Endothelial cell of umbilical vein (primary cell): ENCODE measurements at regions not wholly inside any gene's neighbourhood (a gene's known extent, or its start where the extent isn't known, plus 50 kb on each side); places are given as distances from the start of the nearest gene placed in this dataset.

Experiments used
- BruUV-seq: library from RNA; stranded (reverse); fragments of 400-500 nt; replicated peaks from 2 replicates; lab custom pipeline; 2021; lab: Mats Ljungman, UMichigan
- CTCF ChIA-PET: fragments of 300-600, 350-600 bp; sonication (Branson Sonifier 250); formaldehyde crosslinking; loops from one replicate; lab custom pipeline; 2021; ENCODE audit warnings: antibody characterized with exemption, inconsistent platforms; lab: Charles Lee
- POLR2A ChIA-PET: fragments of 300-600, 350-600 bp; sonication (Branson Sonifier 250); formaldehyde crosslinking; loops from one replicate; lab custom pipeline; 2021; ENCODE audit warnings: antibody characterized with exemption, inconsistent platforms; lab: Charles Lee
- DNase-seq: peaks from one replicate; pipeline ENCODE4 v3.0.0-alpha.2; 2011; ENCODE audit warnings: low read depth, low spot score
- FAIRE-seq: peaks from 2 replicates; lab custom pipeline; 2011; peaks lifted over from hg19 to GRCh38; lab: Jason Lieb, UNC
- H2AFZ ChIP-seq: 2 replicates; pipeline ENCODE4 v1.6.0; 2012; ENCODE audit warnings: low read depth, low read length, control low read depth, inconsistent platforms
- H3K27ac ChIP-seq: 2 replicates; pipeline ENCODE4 v1.5.1; 2011; ENCODE audit warnings: low read depth, mild to moderate bottlenecking, control low read depth, low read length, moderate library complexity; ENCODE audit not compliant: insufficient read depth
- H3K27me3 ChIP-seq, 2 experiments: 2 replicates each; pipeline versions ENCODE4 v1.6.0 to v1.6.1; 2011; ENCODE audit warnings: low read length in 2 of 2, mixed read lengths in 1 of 2; ENCODE audit not compliant: control insufficient read depth in 2 of 2, insufficient read depth in 2 of 2
- H3K36me3 ChIP-seq, 2 experiments: 2 replicates in 1 of 2; 3 replicates in 1 of 2; pipeline ENCODE4 v1.5.1; 2011; ENCODE audit warnings: low read length in 2 of 2, mild to moderate bottlenecking in 1 of 2, moderate library complexity in 1 of 2; ENCODE audit not compliant: control insufficient read depth in 2 of 2, insufficient read depth in 2 of 2; ENCODE audit errors: extremely low read depth in 1 of 2
- H3K4me1 ChIP-seq: 3 replicates; pipeline ENCODE4 v1.5.1; 2011; ENCODE audit warnings: mild to moderate bottlenecking, low read length; ENCODE audit not compliant: control insufficient read depth, insufficient read depth; ENCODE audit errors: extremely low read depth
- H3K4me2 ChIP-seq: 2 replicates; pipeline ENCODE4 v1.6.1; 2011; ENCODE audit warnings: low read length, control low read depth, mixed read lengths; ENCODE audit not compliant: insufficient read depth
- H3K4me3 ChIP-seq, 3 experiments: fragments of 200-600 bp in 1 of 3; sonication (generic), shearing (Covaris generic) in 1 of 3; replicated peaks in 1 of 3; 2 replicates each; pipeline ENCODE4 v1.5.1; 2011 to 2016; ENCODE audit warnings: control low read depth in 3 of 3, low read length in 3 of 3, mild to moderate bottlenecking in 2 of 3, inconsistent platforms in 1 of 3, low read depth in 1 of 3, moderate library complexity in 1 of 3; ENCODE audit not compliant: insufficient read depth in 1 of 3
- H3K79me2 ChIP-seq: 2 replicates; pipeline ENCODE4 v1.6.0; 2012; ENCODE audit warnings: low read length, inconsistent platforms; ENCODE audit not compliant: control insufficient read depth, insufficient read depth
- H3K9ac ChIP-seq: replicated peaks from 2 replicates; pipeline ENCODE3; 2011; ENCODE audit warnings: low read length, control low read depth; ENCODE audit not compliant: insufficient read depth; ENCODE audit errors: extremely low read depth
- H3K9me1 ChIP-seq: replicated peaks from 3 replicates; pipeline ENCODE4 v1.6.0; 2011; ENCODE audit warnings: mild to moderate bottlenecking, low read length; ENCODE audit not compliant: control insufficient read depth, insufficient read depth; ENCODE audit errors: extremely low read depth
- H3K9me3 ChIP-seq: replicated peaks from 2 replicates; pipeline ENCODE4 v1.5.1; 2012; ENCODE audit warnings: low read length, inconsistent platforms; ENCODE audit not compliant: control insufficient read depth, insufficient read depth
- H4K20me1 ChIP-seq: replicated peaks from 2 replicates; pipeline ENCODE3; 2011; ENCODE audit warnings: mild to moderate bottlenecking, low read length; ENCODE audit not compliant: control insufficient read depth, insufficient read depth; ENCODE audit errors: extremely low read depth
- EZH2 ChIP-seq: IDR thresholded peaks from 2 replicates; pipeline ENCODE4 v1.6.1; 2012; ENCODE audit warnings: borderline replicate concordance, low read depth, mild to moderate bottlenecking, moderate library complexity, low read length, inconsistent platforms; ENCODE audit not compliant: severe bottlenecking
- FOS ChIP-seq: IDR thresholded peaks from 2 replicates; pipeline ENCODE4 v1.6.1; 2011; ENCODE audit warnings: mild to moderate bottlenecking, low read length, moderate library complexity, borderline replicate concordance; ENCODE audit not compliant: insufficient read depth
- GATA2 ChIP-seq: IDR thresholded peaks from 2 replicates; pipeline ENCODE4 v1.7.0; 2011; ENCODE audit warnings: low read depth, mild to moderate bottlenecking, moderate library complexity, mixed read lengths, low read length; ENCODE audit not compliant: insufficient read length, insufficient read depth
- JUN ChIP-seq: IDR thresholded peaks from 2 replicates; pipeline ENCODE4 v1.6.1; 2011; ENCODE audit warnings: borderline replicate concordance, low read depth; ENCODE audit not compliant: insufficient read length, insufficient read depth
- MYC ChIP-seq: IDR thresholded peaks from one replicate; pipeline ENCODE4 v1.6.1; 2011; ENCODE audit warnings: mild to moderate bottlenecking, low read depth, low read length
- POLR2A ChIP-seq: IDR thresholded peaks from 2 replicates; pipeline ENCODE4 v1.6.1; 2012; ENCODE audit warnings: low read depth, mild to moderate bottlenecking, control low read depth, low read length
- POLR2AphosphoS5 ChIP-seq: IDR thresholded peaks from 2 replicates; pipeline ENCODE4 v1.6.1; 2012; ENCODE audit warnings: low read depth, mild to moderate bottlenecking, control low read depth, low read length, moderate library complexity; ENCODE audit not compliant: insufficient read depth
- dilution Hi-C: fragments of 300-500 bp; cut with MboI; formaldehyde crosslinking; loops from one replicate; pipeline ENCODE4 v1.15.0; 2019; ENCODE audit warnings: low sequenced_read_pairs; ENCODE audit not compliant: extremely low pct_ligation_motif_present
- intact Hi-C: fragments of 100-400 bp; cut with micrococcal nuclease; formaldehyde crosslinking; loops from one replicate; pipeline ENCODE4 v1.10.0; 2022
- TF ChIP-seq, protein P1 (sequence below), 2 donors: IDR thresholded peaks; 1 replicate in 1 of 2; 2 replicates in 1 of 2; pipeline ENCODE4 v1.5.1; 2011; ENCODE audit warnings: low read length in 2 of 2, mild to moderate bottlenecking in 2 of 2, moderate library complexity in 2 of 2, control low read depth in 1 of 2, inconsistent platforms in 1 of 2, low read depth in 1 of 2; ENCODE audit not compliant: insufficient read depth in 1 of 2; ENCODE audit errors: extremely low read depth in 1 of 2
- TF ChIP-seq, protein P2 (sequence below): IDR thresholded peaks from 2 replicates; pipeline ENCODE4 v1.6.1; 2011; ENCODE audit not compliant: insufficient read depth, insufficient read length

DNA sequence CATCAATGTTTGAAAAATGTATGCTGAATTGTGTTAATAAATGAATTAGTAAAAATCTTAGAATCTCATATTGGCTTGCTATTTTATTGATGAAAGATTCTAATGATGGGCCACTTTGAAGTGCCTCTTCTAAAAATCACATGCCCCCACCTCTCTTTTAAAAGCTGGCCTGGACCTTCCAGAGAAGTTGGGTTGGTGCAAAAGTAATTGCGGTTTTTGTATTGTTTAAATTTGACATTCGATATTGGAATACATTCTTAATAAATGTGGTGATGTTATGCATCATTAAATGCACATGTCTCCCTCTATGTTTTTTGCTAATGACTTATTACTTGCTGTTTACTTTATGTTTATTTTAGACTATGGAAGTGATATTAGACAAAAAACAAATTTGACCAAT is 314.6 kb upstream of the C16orf82 start:
- no peak for TF ChIP-seq GATA2
- TF ChIP-seq POLR2A = no peak
- TF ChIP-seq FOS = no peak
- TF ChIP-seq, protein P1, sequence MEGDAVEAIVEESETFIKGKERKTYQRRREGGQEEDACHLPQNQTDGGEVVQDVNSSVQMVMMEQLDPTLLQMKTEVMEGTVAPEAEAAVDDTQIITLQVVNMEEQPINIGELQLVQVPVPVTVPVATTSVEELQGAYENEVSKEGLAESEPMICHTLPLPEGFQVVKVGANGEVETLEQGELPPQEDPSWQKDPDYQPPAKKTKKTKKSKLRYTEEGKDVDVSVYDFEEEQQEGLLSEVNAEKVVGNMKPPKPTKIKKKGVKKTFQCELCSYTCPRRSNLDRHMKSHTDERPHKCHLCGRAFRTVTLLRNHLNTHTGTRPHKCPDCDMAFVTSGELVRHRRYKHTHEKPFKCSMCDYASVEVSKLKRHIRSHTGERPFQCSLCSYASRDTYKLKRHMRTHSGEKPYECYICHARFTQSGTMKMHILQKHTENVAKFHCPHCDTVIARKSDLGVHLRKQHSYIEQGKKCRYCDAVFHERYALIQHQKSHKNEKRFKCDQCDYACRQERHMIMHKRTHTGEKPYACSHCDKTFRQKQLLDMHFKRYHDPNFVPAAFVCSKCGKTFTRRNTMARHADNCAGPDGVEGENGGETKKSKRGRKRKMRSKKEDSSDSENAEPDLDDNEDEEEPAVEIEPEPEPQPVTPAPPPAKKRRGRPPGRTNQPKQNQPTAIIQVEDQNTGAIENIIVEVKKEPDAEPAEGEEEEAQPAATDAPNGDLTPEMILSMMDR (IDR thresholded peaks at IDR 0.05; ENCODE audit: extremely low read depth in 1 of 2, insufficient read depth in 1 of 2, low read depth in 1 of 2, low read length in 2 of 2) = no peak
- POLR2A ChIA-PET = no interaction called here
- dilution Hi-C loops (no loop called here), intact Hi-C loops (no loop called here)
- DNase-seq (no peak), FAIRE-seq (no peak)
- CTCF ChIA-PET = no interaction called here
- Histone ChIP-seq H3K27ac (no peak overlapping the region), H3K4me3 (no peak overlapping the region), H3K79me2 (no peaks in the 10 kb centered on the region), H2AFZ (no peak overlapping the region), H3K27me3 (no peaks in the 10 kb centered on the region), H3K36me3 (no peaks in the 10 kb centered on the region), H3K9me3 (no peaks in the 10 kb centered on the region), H4K20me1 (no peaks in the 10 kb centered on the region), H3K4me1 (no peaks in the 10 kb centered on the region), H3K9ac (no peak overlapping the region), H3K9me1 (no peaks in the 10 kb centered on the region), H3K4me2 (no peak overlapping the region)
- no TSS peak for BruUV-seq

DNA sequence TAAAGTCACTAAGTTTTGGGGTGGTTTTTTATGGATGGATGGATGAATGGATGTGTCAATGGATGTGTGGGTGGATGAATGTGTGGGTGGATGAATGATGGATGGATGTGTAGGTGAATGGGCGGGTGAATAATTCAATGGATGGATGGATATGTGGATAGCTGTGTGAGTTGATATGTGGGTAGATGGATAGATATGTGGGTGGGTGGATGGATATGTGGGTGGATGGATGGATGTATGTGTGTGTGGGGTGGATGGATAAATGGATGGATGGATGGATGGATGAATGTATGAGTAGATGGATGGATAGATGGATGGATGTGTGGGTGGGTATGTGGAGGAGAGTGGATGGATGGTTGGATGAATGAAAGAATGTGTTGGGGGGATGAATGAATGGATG is 310.1 kb upstream of the C16orf82 start:
- no peak for DNase-seq
- Histone ChIP-seq H3K4me3 (no peak overlapping the region), H3K36me3 (no peaks in the 10 kb centered on the region), H3K9ac (no peak overlapping the region), H3K27me3 (no peaks in the 10 kb centered on the region), H3K79me2 (no peaks in the 10 kb centered on the region), H4K20me1 (no peaks in the 10 kb centered on the region), H3K4me1 (no peaks in the 10 kb centered on the region), H2AFZ (no peak overlapping the region), H3K4me2 (no peak overlapping the region), H3K9me3 (no peaks in the 10 kb centered on the region), H3K27ac (no peak overlapping the region), H3K9me1 (no peaks in the 10 kb centered on the region)
- ChIA-PET CTCF (no interaction called here), POLR2A (no interaction called here)
- dilution Hi-C loops (no loop called here), intact Hi-C loops (no loop called here)
- no peak for TF ChIP-seq JUN
- TF ChIP-seq, protein P1 (IDR thresholded peaks at IDR 0.05; ENCODE audit: extremely low read depth in 1 of 2, insufficient read depth in 1 of 2, low read depth in 1 of 2, low read length in 2 of 2) = no peak
- no peak for TF ChIP-seq POLR2A
- no peak for TF ChIP-seq EZH2
- TF ChIP-seq, protein P2, sequence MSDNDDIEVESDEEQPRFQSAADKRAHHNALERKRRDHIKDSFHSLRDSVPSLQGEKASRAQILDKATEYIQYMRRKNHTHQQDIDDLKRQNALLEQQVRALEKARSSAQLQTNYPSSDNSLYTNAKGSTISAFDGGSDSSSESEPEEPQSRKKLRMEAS = no peak
- no peak for TF ChIP-seq MYC
- no peak for TF ChIP-seq FOS
- no peak for TF ChIP-seq POLR2AphosphoS5
- no peak for TF ChIP-seq GATA2
- no TSS peak for BruUV-seq
- FAIRE-seq = no peak
